ENCODE measurements at regions not wholly inside any gene's neighbourhood (a gene's known extent, or its start where the extent isn't known, plus 50 kb on each side); places are given as distances from the start of the nearest gene placed in this dataset.

DNA sequence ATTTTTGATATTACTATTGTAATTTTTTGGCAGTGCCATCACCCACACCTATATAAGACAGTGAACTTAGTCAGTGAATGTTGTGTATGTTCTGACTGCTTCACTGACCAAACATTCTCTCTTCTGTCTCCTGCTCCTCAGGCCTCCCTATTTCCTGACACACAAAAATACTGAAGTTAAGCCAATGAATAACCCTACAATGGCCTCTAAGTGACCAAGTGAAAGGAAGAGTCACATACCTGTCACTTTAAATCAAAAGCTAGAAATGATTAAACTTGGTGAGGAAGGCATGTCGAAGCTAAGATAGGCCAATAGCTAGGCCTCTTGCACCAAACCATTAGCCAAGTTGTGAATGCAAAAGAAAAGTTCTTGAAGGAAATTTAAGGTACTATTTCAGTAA lies 151.9 kb downstream of the RND3 start:
- no peak overlapping the region for H3K9ac ChIP-seq (ENCODE audit: insufficient read depth, low read length)
- no peaks in the 10 kb centered on the region for H3K79me2 ChIP-seq (ENCODE audit: control insufficient read depth, insufficient read depth, low read length)
- no peaks in the 10 kb centered on the region for H3K27me3 ChIP-seq (ENCODE audit: control insufficient read depth, insufficient read depth, low read length)
- no peak for TF ChIP-seq EZH2 (IDR thresholded peaks at IDR 0.05; ENCODE audit: low read length, missing control alignments)
- TF ChIP-seq, protein P1, sequence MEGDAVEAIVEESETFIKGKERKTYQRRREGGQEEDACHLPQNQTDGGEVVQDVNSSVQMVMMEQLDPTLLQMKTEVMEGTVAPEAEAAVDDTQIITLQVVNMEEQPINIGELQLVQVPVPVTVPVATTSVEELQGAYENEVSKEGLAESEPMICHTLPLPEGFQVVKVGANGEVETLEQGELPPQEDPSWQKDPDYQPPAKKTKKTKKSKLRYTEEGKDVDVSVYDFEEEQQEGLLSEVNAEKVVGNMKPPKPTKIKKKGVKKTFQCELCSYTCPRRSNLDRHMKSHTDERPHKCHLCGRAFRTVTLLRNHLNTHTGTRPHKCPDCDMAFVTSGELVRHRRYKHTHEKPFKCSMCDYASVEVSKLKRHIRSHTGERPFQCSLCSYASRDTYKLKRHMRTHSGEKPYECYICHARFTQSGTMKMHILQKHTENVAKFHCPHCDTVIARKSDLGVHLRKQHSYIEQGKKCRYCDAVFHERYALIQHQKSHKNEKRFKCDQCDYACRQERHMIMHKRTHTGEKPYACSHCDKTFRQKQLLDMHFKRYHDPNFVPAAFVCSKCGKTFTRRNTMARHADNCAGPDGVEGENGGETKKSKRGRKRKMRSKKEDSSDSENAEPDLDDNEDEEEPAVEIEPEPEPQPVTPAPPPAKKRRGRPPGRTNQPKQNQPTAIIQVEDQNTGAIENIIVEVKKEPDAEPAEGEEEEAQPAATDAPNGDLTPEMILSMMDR (conservative IDR thresholded peaks at IDR 0.05 in 1 of 2, IDR thresholded peaks at IDR 0.05 in 1 of 2; ENCODE audit: low read depth in 1 of 2, low read length in 2 of 2), result no peak
- no peaks in the 10 kb centered on the region for H3K9me3 ChIP-seq (ENCODE audit: control insufficient read depth, insufficient read depth, low read depth, low read length)
- H3K4me3 ChIP-seq (replicated peaks in 1 of 4; ENCODE audit: control extremely low read depth in 1 of 4, insufficient read depth in 1 of 4, low read depth in 3 of 4, low read length in 4 of 4), result no peak overlapping the region
- H2AFZ ChIP-seq (ENCODE audit: low read length), result no peak overlapping the region
- H3K36me3 ChIP-seq (ENCODE audit: control insufficient read depth, insufficient read depth, low read length), result no peaks in the 10 kb centered on the region
- no peak for DNase-seq (ENCODE audit: low read depth in 2 of 2)
- H3K4me2 ChIP-seq (ENCODE audit: extremely low read depth, insufficient read depth, low read length), result no peak overlapping the region
- no peak overlapping the region for H3K27ac ChIP-seq (ENCODE audit: insufficient read depth, low read length)
- no peaks in the 10 kb centered on the region for H4K20me1 ChIP-seq (ENCODE audit: control insufficient read depth, extremely low read depth, insufficient read depth, low read length)
- H3K4me1 ChIP-seq (ENCODE audit: control insufficient read depth, extremely low read depth, insufficient read depth, low read length), result no peaks in the 10 kb centered on the region

GRCh38 chr2:150332383-150332782 lies 155.1 kb downstream of the RND3 start:
- Histone ChIP-seq H3K4me3 (replicated peaks in 1 of 4; ENCODE audit: control extremely low read depth in 1 of 4, insufficient read depth in 1 of 4, low read depth in 3 of 4, low read length in 4 of 4) (no peak overlapping the region), H3K27ac (ENCODE audit: insufficient read depth, low read length) (no peak overlapping the region), H2AFZ (ENCODE audit: low read length) (no peak overlapping the region), H3K36me3 (ENCODE audit: control insufficient read depth, insufficient read depth, low read length) (no peaks in the 10 kb centered on the region), H4K20me1 (ENCODE audit: control insufficient read depth, extremely low read depth, insufficient read depth, low read length) (no peaks in the 10 kb centered on the region), H3K4me1 (ENCODE audit: control insufficient read depth, extremely low read depth, insufficient read depth, low read length) (no peaks in the 10 kb centered on the region), H3K79me2 (ENCODE audit: control insufficient read depth, insufficient read depth, low read length) (no peaks in the 10 kb centered on the region), H3K27me3 (ENCODE audit: control insufficient read depth, insufficient read depth, low read length) (no peaks in the 10 kb centered on the region), H3K9ac (ENCODE audit: insufficient read depth, low read length) (no peak overlapping the region), H3K4me2 (ENCODE audit: extremely low read depth, insufficient read depth, low read length) (no peak overlapping the region), H3K9me3 (ENCODE audit: control insufficient read depth, insufficient read depth, low read depth, low read length) (no peaks in the 10 kb centered on the region)
- TF ChIP-seq, protein P1 (conservative IDR thresholded peaks at IDR 0.05 in 1 of 2, IDR thresholded peaks at IDR 0.05 in 1 of 2; ENCODE audit: low read depth in 1 of 2, low read length in 2 of 2), result no peak
- no peak for TF ChIP-seq EZH2 (IDR thresholded peaks at IDR 0.05; ENCODE audit: low read length, missing control alignments)
- no peak for DNase-seq (ENCODE audit: low read depth in 2 of 2)

DNA sequence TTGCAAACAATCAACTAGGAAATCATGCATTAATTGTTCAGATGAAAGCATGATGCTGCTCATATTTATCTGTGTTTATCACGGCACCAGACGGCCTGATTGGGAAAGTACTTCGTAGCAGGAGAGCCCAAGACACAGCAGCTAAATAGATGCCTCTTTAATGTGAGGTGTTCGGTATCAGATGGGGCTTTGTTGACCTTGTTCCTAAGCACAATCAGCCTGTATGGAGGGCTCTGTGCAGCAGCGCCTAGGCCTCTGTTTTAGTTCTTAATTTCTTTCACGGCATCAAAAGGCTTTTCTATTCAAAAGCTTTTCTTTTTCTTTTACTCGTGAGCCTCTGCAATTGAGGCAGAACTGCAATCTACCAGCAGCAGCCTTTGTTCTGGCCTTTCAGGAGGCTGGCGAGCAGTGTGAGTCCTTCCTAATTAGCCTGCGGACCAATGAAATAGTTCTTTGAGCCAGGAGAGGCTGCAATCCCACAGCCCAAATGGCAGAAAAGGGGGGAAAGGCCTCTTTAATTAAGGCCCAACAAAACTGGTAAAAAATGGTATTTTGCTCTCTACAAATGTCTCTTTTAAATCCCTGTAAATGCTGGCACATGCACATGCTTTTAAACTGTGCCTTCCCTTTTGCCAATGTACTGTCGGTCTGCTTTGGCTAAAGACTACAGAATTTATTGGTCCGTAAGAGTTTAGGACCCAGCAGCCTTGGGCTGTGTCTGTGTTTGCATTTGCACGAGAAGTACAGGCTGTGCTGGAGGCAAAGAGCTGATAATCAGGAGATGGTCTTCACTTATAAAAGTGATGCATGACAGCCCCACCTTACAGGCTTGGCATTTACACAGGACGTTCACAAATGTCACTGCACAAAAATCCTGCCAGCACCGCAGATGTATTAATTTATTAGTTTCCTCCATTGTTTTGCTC lies 159.6 kb downstream of the RND3 start:
- no peak for DNase-seq (ENCODE audit: low read depth in 2 of 2)
- Histone ChIP-seq H3K79me2 (ENCODE audit: control insufficient read depth, insufficient read depth, low read length) (no peaks in the 10 kb centered on the region), H3K4me1 (ENCODE audit: control insufficient read depth, extremely low read depth, insufficient read depth, low read length) (no peaks in the 10 kb centered on the region), H3K27ac (ENCODE audit: insufficient read depth, low read length) (no peak overlapping the region), H3K4me3 (replicated peaks in 1 of 4; ENCODE audit: control extremely low read depth in 1 of 4, insufficient read depth in 1 of 4, low read depth in 3 of 4, low read length in 4 of 4) (no peak overlapping the region), H4K20me1 (ENCODE audit: control insufficient read depth, extremely low read depth, insufficient read depth, low read length) (no peaks in the 10 kb centered on the region), H3K36me3 (ENCODE audit: control insufficient read depth, insufficient read depth, low read length) (no peaks in the 10 kb centered on the region), H3K9me3 (ENCODE audit: control insufficient read depth, insufficient read depth, low read depth, low read length) (no peaks in the 10 kb centered on the region), H3K27me3 (ENCODE audit: control insufficient read depth, insufficient read depth, low read length) (no peaks in the 10 kb centered on the region), H2AFZ (ENCODE audit: low read length) (no peak overlapping the region), H3K9ac (ENCODE audit: insufficient read depth, low read length) (no peak overlapping the region), H3K4me2 (ENCODE audit: extremely low read depth, insufficient read depth, low read length) (no peak overlapping the region)
- TF ChIP-seq, protein P1 (conservative IDR thresholded peaks at IDR 0.05 in 1 of 2, IDR thresholded peaks at IDR 0.05 in 1 of 2; ENCODE audit: low read depth in 1 of 2, low read length in 2 of 2), result no peak
- no peak for TF ChIP-seq EZH2 (IDR thresholded peaks at IDR 0.05; ENCODE audit: low read length, missing control alignments)

Measured in fibroblast of lung (primary cell).